ENCODE measurements at regions not wholly inside any gene's neighbourhood (a gene's known extent, or its start where the extent isn't known, plus 50 kb on each side); places are given as distances from the start of the nearest gene placed in this dataset.

DNA sequence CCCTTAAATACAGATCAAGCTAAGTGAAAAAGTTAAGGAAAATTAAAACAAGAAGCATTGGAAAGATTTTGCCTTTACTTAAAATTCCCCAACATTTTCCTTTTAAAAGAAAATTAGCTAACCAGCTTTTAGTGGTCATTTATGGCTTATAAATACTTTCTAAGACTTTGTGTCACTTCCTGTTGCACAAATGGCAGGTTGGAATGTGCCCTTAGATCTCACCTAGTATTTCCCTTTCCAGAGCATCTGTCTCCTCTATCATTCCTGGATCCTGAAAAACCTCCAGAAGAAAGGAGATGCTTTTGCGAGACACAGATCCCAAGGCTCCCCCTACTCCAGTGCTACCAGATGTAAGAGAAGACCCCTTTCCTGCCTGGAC is 58.3 kb downstream of the ARF6 start:
- Histone ChIP-seq H3F3A (ENCODE audit: low read depth) (no peaks in the 10 kb centered on the region), H2AFZ (replicated peaks) (no peak overlapping the region), H3K4me3 (no peak overlapping the region), H3K9ac (no peak overlapping the region), H3K27ac (no peak overlapping the region), H3K27me3 (no peaks in the 10 kb centered on the region), H3K36me3 (no peaks in the 10 kb centered on the region), H3K79me2 (ENCODE audit: low read depth) (no peaks in the 10 kb centered on the region), H3K4me1 (no peaks in the 10 kb centered on the region), H4K20me1 (ENCODE audit: low read depth) (no peaks in the 10 kb centered on the region), H3K9me3 (ENCODE audit: low read depth) (no peaks in the 10 kb centered on the region), H3K4me2 (no peak overlapping the region)
- H3K4me1 Mint-ChIP-seq, result peaks cover 18% of the 10 kb centered on the region
- H3K9me3 Mint-ChIP-seq, result no peaks in the 10 kb centered on the region
- no peak overlapping the region for H3K4me3 Mint-ChIP-seq
- H3K36me3 Mint-ChIP-seq, result no peaks in the 10 kb centered on the region
- TF ChIP-seq, protein P1, sequence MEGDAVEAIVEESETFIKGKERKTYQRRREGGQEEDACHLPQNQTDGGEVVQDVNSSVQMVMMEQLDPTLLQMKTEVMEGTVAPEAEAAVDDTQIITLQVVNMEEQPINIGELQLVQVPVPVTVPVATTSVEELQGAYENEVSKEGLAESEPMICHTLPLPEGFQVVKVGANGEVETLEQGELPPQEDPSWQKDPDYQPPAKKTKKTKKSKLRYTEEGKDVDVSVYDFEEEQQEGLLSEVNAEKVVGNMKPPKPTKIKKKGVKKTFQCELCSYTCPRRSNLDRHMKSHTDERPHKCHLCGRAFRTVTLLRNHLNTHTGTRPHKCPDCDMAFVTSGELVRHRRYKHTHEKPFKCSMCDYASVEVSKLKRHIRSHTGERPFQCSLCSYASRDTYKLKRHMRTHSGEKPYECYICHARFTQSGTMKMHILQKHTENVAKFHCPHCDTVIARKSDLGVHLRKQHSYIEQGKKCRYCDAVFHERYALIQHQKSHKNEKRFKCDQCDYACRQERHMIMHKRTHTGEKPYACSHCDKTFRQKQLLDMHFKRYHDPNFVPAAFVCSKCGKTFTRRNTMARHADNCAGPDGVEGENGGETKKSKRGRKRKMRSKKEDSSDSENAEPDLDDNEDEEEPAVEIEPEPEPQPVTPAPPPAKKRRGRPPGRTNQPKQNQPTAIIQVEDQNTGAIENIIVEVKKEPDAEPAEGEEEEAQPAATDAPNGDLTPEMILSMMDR (IDR thresholded peaks at IDR 0.05), result no peak
- no peak for TF ChIP-seq EZH2phosphoT487 (IDR thresholded peaks at IDR 0.05)
- no peak for TF ChIP-seq EZH2 (IDR thresholded peaks at IDR 0.05)
- H3K27ac Mint-ChIP-seq, result no peak overlapping the region
- H3K27me3 Mint-ChIP-seq (ENCODE audit: insufficient read depth, low read depth), result no peaks in the 10 kb centered on the region
- DNase-seq (ENCODE audit: low spot score), result no peak

DNA sequence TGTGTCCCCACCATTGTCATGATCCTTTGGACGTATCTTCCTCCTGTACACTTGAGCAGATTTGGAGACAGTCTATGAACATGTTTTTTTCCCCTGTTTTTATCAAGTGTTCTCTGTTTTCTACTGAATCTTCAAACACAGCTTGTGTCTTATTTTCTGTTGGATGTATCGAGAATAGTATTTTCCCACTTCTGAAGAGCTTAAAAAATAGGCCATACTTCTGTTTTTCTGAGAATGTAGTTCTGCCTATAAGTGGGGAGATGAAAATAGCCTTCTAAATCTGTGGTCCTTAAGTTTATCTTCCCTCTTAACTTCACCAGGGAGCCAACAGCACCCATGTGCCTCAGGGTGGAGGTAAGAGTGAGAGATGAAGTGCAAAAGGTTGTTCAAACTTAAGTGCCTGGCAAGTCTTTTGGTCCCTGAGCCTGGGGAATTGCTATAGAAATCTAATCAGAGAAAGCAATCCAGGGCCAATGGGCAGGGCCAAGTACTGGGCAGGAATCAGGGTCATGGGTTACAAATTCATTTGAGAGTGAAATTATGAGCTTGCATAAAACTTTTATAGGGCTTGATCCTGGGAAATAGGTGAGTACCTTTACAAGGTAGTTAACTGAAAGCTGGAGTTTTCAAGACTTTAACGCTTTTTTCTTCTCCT is 58.9 kb downstream of the ARF6 start:
- no peaks in the 10 kb centered on the region for H3F3A ChIP-seq (ENCODE audit: low read depth)
- no peak for DNase-seq (ENCODE audit: low spot score)
- H3K27me3 ChIP-seq, result no peaks in the 10 kb centered on the region
- no peaks in the 10 kb centered on the region for H3K9me3 ChIP-seq (ENCODE audit: low read depth)
- H3K79me2 ChIP-seq (ENCODE audit: low read depth), result no peaks in the 10 kb centered on the region
- no peak overlapping the region for H3K9ac ChIP-seq
- H3K36me3 ChIP-seq, result no peaks in the 10 kb centered on the region
- H3K27ac ChIP-seq, result no peak overlapping the region
- no peaks in the 10 kb centered on the region for H3K4me1 ChIP-seq
- H3K4me3 ChIP-seq, result no peak overlapping the region
- no peak overlapping the region for H2AFZ ChIP-seq (replicated peaks)
- H3K4me1 Mint-ChIP-seq, result peaks cover 13% of the 10 kb centered on the region
- H3K4me2 ChIP-seq, result no peak overlapping the region
- no peaks in the 10 kb centered on the region for H3K27me3 Mint-ChIP-seq (ENCODE audit: insufficient read depth, low read depth)
- H4K20me1 ChIP-seq (ENCODE audit: low read depth), result no peaks in the 10 kb centered on the region
- no peaks in the 10 kb centered on the region for H3K36me3 Mint-ChIP-seq
- H3K9me3 Mint-ChIP-seq, result no peaks in the 10 kb centered on the region
- no peak overlapping the region for H3K27ac Mint-ChIP-seq
- no peak for TF ChIP-seq EZH2 (IDR thresholded peaks at IDR 0.05)
- no peak for TF ChIP-seq EZH2phosphoT487 (IDR thresholded peaks at IDR 0.05)
- TF ChIP-seq, protein P1 (IDR thresholded peaks at IDR 0.05), result no peak
- no peak overlapping the region for H3K4me3 Mint-ChIP-seq

DNA sequence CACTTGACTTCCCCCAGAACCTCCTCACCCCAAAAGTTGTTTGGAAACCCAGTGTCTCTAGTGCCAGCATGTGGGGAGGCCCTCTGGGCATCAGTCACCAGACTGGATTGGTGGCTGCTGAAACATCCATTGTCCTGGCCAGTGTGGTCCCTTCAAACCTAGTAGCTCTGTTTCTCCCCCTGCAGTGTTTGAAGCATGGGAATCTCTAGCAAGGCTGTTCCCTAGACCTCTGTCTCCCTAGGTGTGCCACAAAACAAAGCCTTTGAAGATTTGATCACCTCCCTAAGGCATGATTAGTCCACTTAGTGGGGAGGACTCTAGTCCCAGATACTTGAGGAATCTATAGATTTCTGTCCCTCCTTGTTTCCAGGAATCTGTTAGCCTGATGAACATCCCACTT is 60.3 kb downstream of the ARF6 start:
- no peak overlapping the region for H3K27ac ChIP-seq
- no peaks in the 10 kb centered on the region for H3K36me3 ChIP-seq
- no peak for DNase-seq (ENCODE audit: low spot score)
- H3K9ac ChIP-seq, result no peak overlapping the region
- H3K9me3 ChIP-seq (ENCODE audit: low read depth), result no peaks in the 10 kb centered on the region
- Mint-ChIP-seq H3K27ac (no peak overlapping the region), H3K36me3 (no peaks in the 10 kb centered on the region), H3K9me3 (no peaks in the 10 kb centered on the region), H3K27me3 (ENCODE audit: insufficient read depth, low read depth) (no peaks in the 10 kb centered on the region), H3K4me1 (peaks cover 7% of the 10 kb centered on the region), H3K4me3 (no peak overlapping the region)
- no peak overlapping the region for H3K4me2 ChIP-seq
- H3K27me3 ChIP-seq, result no peaks in the 10 kb centered on the region
- H3K79me2 ChIP-seq (ENCODE audit: low read depth), result no peaks in the 10 kb centered on the region
- no peaks in the 10 kb centered on the region for H4K20me1 ChIP-seq (ENCODE audit: low read depth)
- no peaks in the 10 kb centered on the region for H3F3A ChIP-seq (ENCODE audit: low read depth)
- TF ChIP-seq EZH2phosphoT487 (IDR thresholded peaks at IDR 0.05) (no peak), EZH2 (IDR thresholded peaks at IDR 0.05) (no peak)
- TF ChIP-seq, protein P1 (IDR thresholded peaks at IDR 0.05), result no peak
- H2AFZ ChIP-seq (replicated peaks), result peak overlapping the region; percentile 17
- H3K4me3 ChIP-seq, result no peak overlapping the region
- H3K4me1 ChIP-seq, result no peaks in the 10 kb centered on the region
